GOT3 (cell line): ENCODE measurements at regions not wholly inside any gene's neighbourhood (a gene's known extent, or its start where the extent isn't known, plus 50 kb on each side); places are given as distances from the start of the nearest gene placed in this dataset.

ENCODE experiments used
- DNase-seq: peaks from one replicate; lab custom pipeline; 2025; ENCODE audit warnings: mixed read lengths; lab: John Stamatoyannopoulos, UW

DNA sequence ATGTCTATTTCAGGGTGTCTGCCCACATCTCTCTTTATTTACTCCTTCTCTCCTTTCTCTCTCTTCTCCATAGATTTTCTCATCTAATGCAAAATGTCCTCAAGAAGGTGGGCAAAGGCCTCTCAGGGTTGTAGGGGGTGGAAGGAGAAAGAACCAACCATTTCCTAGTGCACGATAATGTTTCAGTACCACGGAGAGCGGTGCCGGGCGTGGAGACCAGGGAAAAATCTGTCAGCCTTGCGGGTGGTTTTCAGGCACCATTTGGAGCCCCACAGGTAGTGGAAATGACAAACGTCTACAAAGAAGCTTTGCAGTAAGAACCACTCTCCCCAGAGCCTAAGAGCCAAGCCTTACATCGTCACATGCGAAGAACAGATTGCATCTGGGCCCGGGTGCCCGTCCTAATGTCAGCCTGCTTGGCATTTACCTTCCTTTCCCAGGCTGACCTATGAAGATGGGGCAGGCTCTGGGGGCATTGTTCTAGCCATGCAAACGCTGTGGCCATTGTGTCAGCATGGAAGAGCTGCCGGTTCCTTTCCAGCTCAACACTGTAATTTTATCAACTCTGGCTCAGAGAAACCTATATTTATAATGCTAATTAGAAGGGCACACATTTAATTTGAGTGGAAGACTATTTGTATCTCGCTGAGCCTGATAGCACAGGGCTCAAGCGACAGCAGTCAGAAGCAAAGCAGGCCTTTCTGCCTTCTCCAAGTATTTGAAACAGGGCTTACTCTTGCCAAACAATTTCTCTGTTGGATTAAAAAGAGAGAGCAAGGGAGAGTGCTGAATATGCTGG is 430.1 kb upstream of the WWC1 start:
- DNase-seq = no peak

DNA sequence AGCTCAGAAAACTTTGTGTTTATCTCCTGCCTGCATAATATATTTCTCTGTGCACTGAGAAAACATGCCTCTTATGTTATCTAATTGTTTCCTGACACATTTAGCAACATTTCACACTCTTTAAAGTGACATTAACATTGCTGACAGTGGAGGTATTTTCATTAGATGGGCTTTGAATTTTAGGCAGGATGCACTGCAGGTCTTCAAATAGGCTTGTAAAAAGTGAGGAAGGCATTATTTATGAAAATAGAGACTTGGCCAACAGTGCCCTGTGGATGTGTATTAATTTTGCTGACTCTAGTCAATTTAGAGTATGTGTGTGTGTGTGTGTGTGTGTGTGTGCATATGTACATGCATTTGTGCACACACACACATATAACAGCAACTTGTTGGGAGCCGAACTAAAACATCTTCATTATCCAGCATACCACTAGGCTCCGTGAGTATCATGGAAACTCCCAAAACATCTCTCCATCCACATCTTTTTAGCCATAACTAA is 429.5 kb upstream of the WWC1 start:
- no peak for DNase-seq

- DNase-seq = no peak
These were observed 427.6 kb upstream of the WWC1 start for GRCh38 chr5:167863883-167864282.

GRCh38 chr5:167864801-167865200 is 426.6 kb upstream of the WWC1 start:
- DNase-seq = no peak

GRCh38 chr5:167866797-167867196 is 424.6 kb upstream of the WWC1 start:
- DNase-seq = no peak

DNA sequence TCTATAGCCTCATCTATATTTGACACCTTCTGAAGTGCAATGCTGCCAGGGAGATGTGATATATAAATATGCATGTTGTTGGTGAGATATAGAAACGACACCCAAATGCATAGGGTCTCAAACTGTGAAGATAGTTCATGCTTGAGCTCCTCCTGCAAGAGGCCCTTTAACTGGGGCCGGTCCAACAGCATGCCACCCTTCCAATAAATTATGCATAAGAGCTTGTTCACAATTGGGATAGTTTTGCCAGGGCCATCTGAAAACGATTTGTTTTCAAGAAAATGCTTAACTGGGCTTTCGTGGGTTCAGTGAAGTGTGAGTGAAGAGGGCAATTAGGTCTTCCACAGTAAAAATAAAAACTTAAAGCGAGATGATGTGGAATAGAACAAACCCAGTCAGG is 424.2 kb upstream of the WWC1 start:
- no peak for DNase-seq

DNA sequence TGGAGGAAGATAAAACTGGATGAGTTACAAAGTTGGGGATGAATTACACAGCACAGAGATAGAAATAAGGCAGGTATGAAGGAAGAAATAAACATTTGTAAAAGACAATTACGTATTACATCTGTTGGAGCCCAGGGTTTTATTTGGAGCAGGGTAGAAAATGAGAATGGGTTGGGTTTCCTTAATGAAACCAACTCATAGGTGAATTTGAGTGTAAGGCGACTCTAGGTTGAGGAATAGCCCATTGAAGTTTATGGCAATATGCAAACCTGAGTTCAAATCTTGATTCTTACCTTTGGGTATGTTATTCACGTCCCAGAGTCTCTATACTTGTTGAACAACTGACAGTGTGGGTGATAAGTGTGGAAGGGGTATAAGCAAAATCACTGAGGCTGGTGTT is 422.3 kb upstream of the WWC1 start:
- no peak for DNase-seq

DNA sequence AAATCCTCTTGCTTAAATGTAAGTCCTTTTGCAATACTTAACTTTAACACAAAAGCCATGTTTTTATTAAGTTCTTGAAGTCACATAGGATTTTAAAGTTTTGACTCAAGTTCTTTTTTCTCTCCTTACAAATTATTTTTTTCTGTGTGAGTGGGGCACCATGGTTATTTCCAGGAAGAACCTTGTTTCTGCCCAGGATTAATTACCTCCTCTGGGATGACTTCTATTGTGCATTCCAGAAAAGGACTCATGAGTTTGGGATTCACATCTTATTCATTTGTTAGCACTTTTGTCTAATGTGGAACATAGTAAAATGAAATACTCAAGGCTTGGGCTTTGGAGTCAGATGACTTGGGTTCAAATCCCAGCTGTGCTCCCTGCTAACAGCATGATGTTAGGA is 421.4 kb upstream of the WWC1 start:
- no peak for DNase-seq

- no peak for DNase-seq
These were observed 420.4 kb upstream of the WWC1 start for GRCh38 chr5:167871091-167871490.

DNA sequence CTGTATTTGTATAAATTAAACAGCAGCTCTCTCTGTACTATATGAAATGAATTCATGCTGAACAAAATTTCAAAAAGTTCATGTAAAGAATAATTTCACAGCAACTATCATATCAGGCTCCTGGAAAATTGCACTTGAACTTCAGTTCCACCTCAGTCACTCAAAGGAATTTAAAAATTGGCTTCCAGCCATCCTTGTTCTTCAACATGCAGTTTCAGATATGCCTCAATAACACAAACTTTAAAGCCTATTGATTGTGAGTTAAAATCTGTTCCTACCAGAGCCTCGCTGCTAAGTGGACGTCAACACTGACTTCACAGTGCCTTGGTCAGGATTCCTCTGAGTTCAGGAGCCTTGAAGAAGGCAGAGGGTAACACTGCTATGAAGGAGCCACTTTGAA is 418.7 kb upstream of the WWC1 start:
- DNase-seq = no peak

- DNase-seq = no peak
These were observed 414.2 kb upstream of the WWC1 start for GRCh38 chr5:167877114-167877722.

GRCh38 chr5:167877924-167878323 is 413.5 kb upstream of the WWC1 start:
- DNase-seq = no peak

DNA sequence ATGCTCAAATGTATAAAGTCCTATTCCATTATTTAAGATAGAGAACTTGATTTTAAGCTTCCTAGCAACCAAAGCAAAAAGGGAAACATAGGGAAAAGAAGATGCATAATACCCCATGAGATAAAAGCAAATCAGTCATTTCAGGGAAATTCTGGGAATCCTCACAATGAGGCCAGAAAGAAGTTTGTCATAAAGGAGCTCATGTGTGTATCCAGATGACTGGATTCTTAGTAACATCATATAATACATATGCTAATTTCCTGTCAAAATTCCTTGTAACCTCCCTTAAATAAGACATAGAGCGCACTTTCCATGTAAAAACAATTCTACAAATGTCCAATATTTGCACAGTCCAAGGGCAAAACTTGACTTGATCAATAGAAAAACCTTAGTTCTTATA is 411.0 kb upstream of the WWC1 start:
- DNase-seq = no peak

GRCh38 chr5:167881041-167881440 is 410.4 kb upstream of the WWC1 start:
- no peak for DNase-seq

GRCh38 chr5:167886196-167886595 is 405.2 kb upstream of the WWC1 start:
- DNase-seq = no peak

GRCh38 chr5:167888393-167888792 is 403.1 kb upstream of the WWC1 start:
- no peak for DNase-seq

- DNase-seq = no peak
These were observed 402.2 kb upstream of the WWC1 start for GRCh38 chr5:167889276-167889675.

DNA sequence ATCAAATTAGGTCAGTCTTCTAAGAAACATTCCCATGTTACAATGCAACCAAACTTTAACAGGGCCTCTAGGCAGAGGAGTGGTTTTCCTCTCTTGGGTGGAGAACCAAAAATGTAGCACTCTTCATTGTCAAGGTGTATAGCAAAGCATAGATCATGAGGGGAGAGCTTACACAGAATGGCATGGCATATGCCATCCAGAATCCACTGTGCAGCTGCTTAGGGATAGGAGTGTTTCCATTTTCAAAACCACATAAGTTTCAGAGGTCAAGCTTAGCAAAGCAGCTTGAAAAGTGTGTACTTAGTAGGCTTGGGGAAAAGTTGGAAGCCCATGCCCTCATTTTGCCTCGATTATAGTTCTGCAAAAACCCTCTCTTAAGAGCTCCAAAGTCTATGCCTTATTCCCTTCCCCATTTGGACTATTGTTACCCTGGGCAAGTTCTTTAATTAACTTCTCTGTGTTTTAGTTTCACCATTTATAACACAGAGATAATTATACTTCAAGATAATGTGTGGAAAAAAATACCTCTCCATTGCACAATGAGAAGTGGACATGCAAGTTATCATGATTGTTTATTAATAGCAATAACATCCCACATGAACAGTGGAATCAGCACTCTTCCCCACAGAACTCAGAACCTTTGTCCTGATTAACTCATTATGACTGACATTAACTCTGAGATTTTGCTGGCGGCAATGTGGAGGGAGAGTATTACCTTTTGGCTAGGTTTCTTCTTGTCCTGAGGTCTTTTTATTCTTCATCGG is 398.9 kb upstream of the WWC1 start:
- no peak for DNase-seq

GRCh38 chr5:167893271-167893670 is 398.2 kb upstream of the WWC1 start:
- DNase-seq = no peak

- no peak for DNase-seq
These were observed 396.6 kb upstream of the WWC1 start for GRCh38 chr5:167894631-167895472.

- no peak for DNase-seq
These were observed 395.4 kb upstream of the WWC1 start for GRCh38 chr5:167895899-167896659.
